IPS-20b (cell line): ENCODE measurements at regions not wholly inside any gene's neighbourhood (a gene's known extent, or its start where the extent isn't known, plus 50 kb on each side); places are given as distances from the start of the nearest gene placed in this dataset.

Source experiments
- H3K27ac ChIP-seq: one replicate; pipeline ENCODE4 v1.5.1; 2013; ENCODE audit warnings: low read length
- H3K27me3 ChIP-seq: 2 replicates; pipeline ENCODE4 v1.6.1; 2013; ENCODE audit warnings: mild to moderate bottlenecking, low read length, inconsistent platforms; ENCODE audit not compliant: insufficient read depth
- H3K36me3 ChIP-seq: 2 replicates; pipeline ENCODE4 v1.6.1; 2013; ENCODE audit warnings: low read depth, mild to moderate bottlenecking, inconsistent platforms, low read length, moderate library complexity; ENCODE audit not compliant: insufficient read depth
- H3K4me1 ChIP-seq: 2 replicates; pipeline ENCODE4 v1.6.1; 2013; ENCODE audit warnings: mild to moderate bottlenecking, control low read depth, inconsistent platforms, low read length, moderate library complexity; ENCODE audit not compliant: insufficient read depth
- H3K4me3 ChIP-seq: 2 replicates; pipeline ENCODE4 v1.5.1; 2013; ENCODE audit warnings: mild to moderate bottlenecking, low read length, inconsistent platforms
- H3K9ac ChIP-seq: 2 replicates; pipeline ENCODE4 v1.6.1; 2013; ENCODE audit warnings: low read depth, mild to moderate bottlenecking, inconsistent platforms, low read length, moderate library complexity
- H3K9me3 ChIP-seq: 2 replicates; pipeline ENCODE4 v1.6.1; 2013; ENCODE audit warnings: mild to moderate bottlenecking, low read depth, low read length, inconsistent platforms; ENCODE audit not compliant: insufficient read depth

- Histone ChIP-seq H3K27me3 (no peaks in the 10 kb centered on the region), H3K36me3 (no peaks in the 10 kb centered on the region), H3K4me3 (no peak overlapping the region), H3K27ac (no peak overlapping the region), H3K9me3 (no peaks in the 10 kb centered on the region), H3K9ac (no peak overlapping the region), H3K4me1 (peaks cover 9% of the 10 kb centered on the region; the same call in 1 of the 2 replicates)
These were observed 239.4 kb downstream of the CDH7 start for GRCh38 chr18:65990174-65990690.

GRCh38 chr18:65988972-65989371 lies 238.2 kb downstream of the CDH7 start:
- no peaks in the 10 kb centered on the region for H3K9me3 ChIP-seq
- H3K4me3 ChIP-seq: no peak overlapping the region
- H3K27me3 ChIP-seq: no peaks in the 10 kb centered on the region
- H3K27ac ChIP-seq: no peak overlapping the region
- peaks cover 9% of the 10 kb centered on the region; the same call in 1 of the 2 replicates for H3K4me1 ChIP-seq
- no peak overlapping the region for H3K9ac ChIP-seq
- H3K36me3 ChIP-seq: no peaks in the 10 kb centered on the region

- Histone ChIP-seq H3K4me1 (peaks cover 9% of the 10 kb centered on the region; the same call in 1 of the 2 replicates), H3K4me3 (no peak overlapping the region), H3K9me3 (no peaks in the 10 kb centered on the region), H3K27me3 (no peaks in the 10 kb centered on the region), H3K27ac (no peak overlapping the region), H3K36me3 (no peaks in the 10 kb centered on the region), H3K9ac (no peak overlapping the region)
These were observed 237.6 kb downstream of the CDH7 start for GRCh38 chr18:65988386-65988785.

GRCh38 chr18:65983750-65984149 lies 232.9 kb downstream of the CDH7 start:
- Histone ChIP-seq H3K9ac (no peak overlapping the region), H3K36me3 (no peaks in the 10 kb centered on the region), H3K27ac (no peak overlapping the region), H3K4me1 (peaks cover 6% of the 10 kb centered on the region; the same call in 1 of the 2 replicates), H3K4me3 (no peak overlapping the region), H3K27me3 (no peaks in the 10 kb centered on the region), H3K9me3 (peaks cover 3% of the 10 kb centered on the region; the same call in 1 of the 2 replicates)

DNA sequence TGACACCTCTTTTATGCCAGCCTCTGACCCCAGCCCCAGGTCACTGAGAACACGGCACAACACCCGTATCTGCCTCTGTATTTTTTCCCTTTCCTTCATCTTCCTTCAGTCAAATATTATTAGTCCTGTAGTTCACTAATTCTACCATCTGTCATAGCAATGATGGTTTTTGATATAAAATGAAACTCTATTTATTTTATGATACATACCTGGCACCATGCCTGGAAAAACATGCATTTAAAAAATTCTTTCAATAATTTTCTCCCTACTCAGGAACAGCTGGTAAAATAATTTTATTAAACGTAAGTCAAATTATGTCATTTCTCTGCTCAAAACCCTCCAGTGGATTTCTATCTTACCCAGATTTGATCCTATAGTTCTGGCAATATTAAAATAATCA lies 224.7 kb downstream of the CDH7 start:
- Histone ChIP-seq H3K4me3 (no peak overlapping the region), H3K36me3 (no peaks in the 10 kb centered on the region), H3K27me3 (no peaks in the 10 kb centered on the region)

GRCh38 chr18:65974758-65975157 lies 223.9 kb downstream of the CDH7 start:
- Histone ChIP-seq H3K27ac (no peak overlapping the region), H3K36me3 (no peaks in the 10 kb centered on the region), H3K27me3 (no peaks in the 10 kb centered on the region), H3K9ac (no peak overlapping the region), H3K9me3 (no peaks in the 10 kb centered on the region), H3K4me3 (no peak overlapping the region), H3K4me1 (no peaks in the 10 kb centered on the region)

More for the DNA sequence above, 224.7 kb downstream of the CDH7 start:
- no peaks in the 10 kb centered on the region for H3K9me3 ChIP-seq
- H3K27ac ChIP-seq: no peak overlapping the region
- H3K4me1 ChIP-seq: no peaks in the 10 kb centered on the region
- H3K9ac ChIP-seq: no peak overlapping the region

DNA sequence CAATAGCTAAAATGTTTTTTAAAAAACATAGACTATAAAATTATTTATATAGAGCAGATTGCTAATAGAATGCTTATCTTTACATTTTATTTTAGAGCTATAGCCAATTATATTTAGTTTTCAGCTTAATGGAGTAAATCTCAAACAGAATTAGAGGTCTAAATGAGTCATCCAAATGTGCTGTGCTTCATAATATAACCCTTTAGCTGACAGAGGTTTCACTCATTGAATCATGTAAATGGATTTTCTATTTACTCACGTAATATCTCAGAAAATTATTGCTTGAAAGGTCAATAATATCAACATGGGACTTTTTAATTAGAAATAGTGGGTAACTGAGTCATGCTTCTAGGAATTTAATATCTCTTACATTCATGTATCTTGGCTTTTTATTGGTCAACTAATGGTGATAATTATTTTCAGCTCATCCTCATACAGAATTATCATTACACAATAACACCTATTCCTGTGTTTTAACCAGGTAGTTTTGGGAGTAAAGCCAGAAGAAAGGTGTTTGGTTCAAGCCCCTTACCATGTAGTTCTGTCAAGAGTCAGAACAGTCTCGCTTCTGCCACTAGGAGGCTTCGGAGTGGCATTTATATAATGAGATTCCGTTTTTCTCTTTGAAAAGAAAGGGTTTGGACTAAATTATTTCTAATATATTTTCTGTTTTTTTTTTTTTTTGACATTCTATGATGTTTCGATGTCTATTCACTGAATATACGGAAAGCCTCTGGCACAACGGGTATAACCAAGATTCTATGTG lies 217.6 kb downstream of the CDH7 start:
- Histone ChIP-seq H3K9me3 (no peaks in the 10 kb centered on the region), H3K27ac (no peak overlapping the region), H3K27me3 (no peaks in the 10 kb centered on the region), H3K4me3 (no peak overlapping the region), H3K36me3 (no peaks in the 10 kb centered on the region), H3K9ac (no peak overlapping the region), H3K4me1 (no peaks in the 10 kb centered on the region; the same call in 1 of the 2 replicates)

- no peak overlapping the region for H3K9ac ChIP-seq
- no peaks in the 10 kb centered on the region for H3K36me3 ChIP-seq
- no peak overlapping the region for H3K27ac ChIP-seq
- H3K9me3 ChIP-seq: no peaks in the 10 kb centered on the region
- H3K4me1 ChIP-seq: no peaks in the 10 kb centered on the region
- no peak overlapping the region for H3K4me3 ChIP-seq
- no peaks in the 10 kb centered on the region for H3K27me3 ChIP-seq
These were observed 204.9 kb downstream of the CDH7 start for GRCh38 chr18:65955747-65956146.

GRCh38 chr18:65954372-65954771 lies 203.6 kb downstream of the CDH7 start:
- Histone ChIP-seq H3K9ac (no peak overlapping the region), H3K27me3 (no peaks in the 10 kb centered on the region), H3K36me3 (no peaks in the 10 kb centered on the region), H3K9me3 (no peaks in the 10 kb centered on the region), H3K4me3 (no peak overlapping the region), H3K27ac (no peak overlapping the region), H3K4me1 (no peaks in the 10 kb centered on the region)

DNA sequence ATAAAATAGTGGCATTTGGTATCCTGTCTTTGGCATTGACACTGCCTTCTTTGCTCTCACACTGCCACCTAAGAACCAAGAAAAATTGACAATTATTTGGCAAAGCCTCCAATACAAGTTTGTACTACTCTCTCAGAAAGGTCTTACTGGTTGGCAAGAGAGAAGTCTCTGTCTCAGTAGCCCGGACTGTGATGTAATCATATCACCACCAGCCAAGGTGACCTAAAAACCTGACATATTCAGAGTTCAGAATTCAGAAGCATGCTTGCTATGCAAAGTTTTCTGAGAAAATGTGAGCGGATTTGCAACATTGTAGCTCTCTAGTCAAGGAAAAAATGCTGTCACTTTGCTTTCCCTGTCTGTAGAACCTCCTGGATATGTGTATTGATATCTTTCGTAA lies 196.0 kb downstream of the CDH7 start:
- Histone ChIP-seq H3K36me3 (no peaks in the 10 kb centered on the region), H3K4me3 (0 out of 2 replicates have a peak overlapping the region, but pooled peaks have one; percentile 17), H3K9me3 (no peaks in the 10 kb centered on the region), H3K4me1 (peaks cover 29% of the 10 kb centered on the region), H3K27me3 (no peaks in the 10 kb centered on the region), H3K9ac (no peak overlapping the region), H3K27ac (no peak overlapping the region)

DNA sequence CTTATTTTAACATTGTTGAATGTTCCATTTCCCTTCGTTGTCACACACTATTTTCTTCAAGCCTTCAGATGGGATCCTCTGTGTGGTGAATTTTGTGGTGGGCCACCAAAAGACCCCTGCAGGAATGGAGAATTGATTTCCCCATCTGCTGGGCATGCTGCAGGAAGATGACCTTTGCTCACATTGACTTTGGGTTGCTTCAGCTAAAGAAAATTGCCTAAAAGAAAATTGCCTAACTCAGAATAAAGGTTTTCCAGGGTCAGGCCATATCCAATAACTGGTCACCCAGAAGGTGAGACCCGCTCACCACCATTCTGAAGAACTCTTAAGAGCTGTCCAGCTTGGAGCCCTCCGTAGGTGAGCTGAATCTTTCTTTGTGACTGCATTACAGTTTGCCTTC lies 192.5 kb downstream of the CDH7 start:
- Histone ChIP-seq H3K27me3 (no peaks in the 10 kb centered on the region), H3K36me3 (no peaks in the 10 kb centered on the region), H3K9me3 (no peaks in the 10 kb centered on the region), H3K9ac (0 out of 2 replicates have a peak overlapping the region, but pooled peaks have one; percentile 50), H3K4me1 (peaks cover 30% of the 10 kb centered on the region), H3K27ac (no peak overlapping the region), H3K4me3 (peak overlapping the region; percentile 35; the same call in 1 of the 2 replicates)

DNA sequence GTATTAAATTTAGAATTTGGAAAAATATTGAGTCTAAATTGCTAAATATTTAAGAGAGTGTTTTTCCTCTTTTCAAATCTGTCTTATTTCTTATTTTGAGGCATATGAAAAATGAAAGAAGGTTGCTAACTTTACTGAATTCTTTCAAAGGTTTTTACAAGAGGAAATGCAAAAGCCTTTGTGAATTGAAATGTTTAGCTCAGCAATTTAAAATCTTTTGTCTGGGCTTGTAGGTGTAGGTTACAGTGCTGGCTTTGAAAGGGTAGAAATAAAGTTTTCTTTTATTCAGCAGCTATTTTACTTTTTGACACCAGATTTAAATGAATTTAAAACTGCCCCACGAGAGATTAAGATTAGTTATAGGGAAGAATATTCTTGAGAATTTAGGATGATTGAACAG lies 192.0 kb downstream of the CDH7 start:
- Histone ChIP-seq H3K27me3 (no peaks in the 10 kb centered on the region), H3K9me3 (no peaks in the 10 kb centered on the region), H3K27ac (no peak overlapping the region), H3K9ac (0 out of 2 replicates have a peak overlapping the region, but pooled peaks have one; percentile 50), H3K36me3 (no peaks in the 10 kb centered on the region), H3K4me3 (peak overlapping the region; percentile 35; the same call in 1 of the 2 replicates), H3K4me1 (peaks cover 30% of the 10 kb centered on the region)
